ENCODE measurements at regions not wholly inside any gene's neighbourhood (a gene's known extent, or its start where the extent isn't known, plus 50 kb on each side); places are given as distances from the start of the nearest gene placed in this dataset.

GRCh38 chr4:148692242-148692641 is 250.0 kb upstream of the NR3C2 start:
- TF ChIP-seq HDAC2 (IDR thresholded peaks at IDR 0.05), result no peak
- no peak for TF ChIP-seq SMARCA5 (IDR thresholded peaks at IDR 0.05)
- TF ChIP-seq POLR2A (IDR thresholded peaks at IDR 0.05; ENCODE audit: low read depth, low read length), result no peak
- no peak for TF ChIP-seq BMI1 (IDR thresholded peaks at IDR 0.05; ENCODE audit: borderline replicate concordance)
- TF ChIP-seq EED (IDR thresholded peaks at IDR 0.05; ENCODE audit: low read depth), result no peak

Data from GM12878 (cell line).